Pancreas (tissue), 10 donors: ENCODE measurements at regions not wholly inside any gene's neighbourhood (a gene's known extent, or its start where the extent isn't known, plus 50 kb on each side); places are given as distances from the start of the nearest gene placed in this dataset.

Experiments
- ATAC-seq, 4 donors: fragments of 200-7000 bp; cut with Tn5 transposase; one replicate each; pipeline versions ENCODE4 v1.8.0 to v1.9.1; 2020; ENCODE audit warnings: mild to moderate bottlenecking in 4 of 4, moderate library complexity in 4 of 4
- DNase-seq, 6 donors: peaks; one replicate each; pipeline ENCODE4 v3.0.0-alpha.2; 2020
- FAIRE-seq: peaks from 2 replicates; lab custom pipeline; 2012; peaks lifted over from hg19 to GRCh38; lab: Jason Lieb, UNC
- H3K27ac ChIP-seq, 4 donors: fragments of 200-600 bp; sonication (generic); 1 replicate in 3 of 4; 2 replicates in 1 of 4; pipeline versions ENCODE4 v1.5.0 to v1.8.0; 2020
- H3K27me3 ChIP-seq, 4 donors: fragments of 200-600 bp; one replicate each; pipeline ENCODE4 v1.8.0; 2021
- H3K36me3 ChIP-seq, 3 donors: fragments of 200-600 bp; sonication (generic) in 1 of 3; one replicate each; pipeline versions ENCODE4 v1.5.0 to v1.8.0; 2020 to 2021
- H3K4me1 ChIP-seq, 3 donors: fragments of 200-600 bp; one replicate each; pipeline ENCODE4 v1.8.0; 2021
- H3K4me3 ChIP-seq, 4 donors: fragments of 200-600 bp; sonication (generic) in 2 of 4; one replicate each; pipeline versions ENCODE4 v1.5.0 to v1.8.0; 2020 to 2021
- H3K9me3 ChIP-seq, 4 donors: fragments of 200-600 bp; one replicate each; pipeline ENCODE4 v1.8.0; 2021
- CTCF ChIP-seq, 4 donors: fragments of 200-600 bp; sonication (generic) in 3 of 4; IDR thresholded peaks; one replicate each; pipeline versions ENCODE4 v1.5.0 to v1.8.0; 2021; ENCODE audit warnings: antibody characterized with exemption in 4 of 4
- WGBS, 2 donors: extraction: QIAGEN DNeasy Blood & Tissue Kit; methylation state at CpG; one replicate each; pipeline ENCODE4 v1.1.7; 2013; 5-methylcytosine and 5-hydroxymethylcytosine counted together
- intact Hi-C, 3 donors: fragments of 100-400 bp; cut with DNase I; formaldehyde crosslinking; loops; one replicate each; pipeline versions ENCODE4 v1.11.1 to v1.14.2; 2022
- donor health status: healthy with polysubstance abuse.
- donor health status: DM: no; HTN: no; CAD: no; lungs with moderate emphysema.
- donor health status: DM: no; HTN: no; CAD: no.
- donor health status: control.
- donor health status: control.
- donor health status: Bipolar disorder and iron deficiency.
- donor health status: DM: yes; HTN: yes; CAD: no.
- donor health status: DM: no; HTN: no; CAD: no.
- donor health status: DM: no; HTN: no; CAD: no.
- donor health status: DM: yes; HTN: yes; CAD: no.

- H3K27me3 ChIP-seq: no peaks in the 10 kb centered on the region
- H3K4me1 ChIP-seq: no peaks in the 10 kb centered on the region
- FAIRE-seq (no peak), DNase-seq (no peak), ATAC-seq (no peak)
- TF ChIP-seq CTCF (IDR thresholded peaks at IDR 0.05): no peak
- H3K9me3 ChIP-seq: no peaks in the 10 kb centered on the region
- no peak overlapping the region for H3K4me3 ChIP-seq
- no peak overlapping the region for H3K27ac ChIP-seq
- intact Hi-C loops: no loop called here
- no peaks in the 10 kb centered on the region for H3K36me3 ChIP-seq
- 76 to 83% methylated on average over 7 of the region's 7 CpGs for WGBS, 2 donors
Observed at GRCh38 chr15:72915843-72916242, 132.3 kb upstream of the ADPGK start.

DNA sequence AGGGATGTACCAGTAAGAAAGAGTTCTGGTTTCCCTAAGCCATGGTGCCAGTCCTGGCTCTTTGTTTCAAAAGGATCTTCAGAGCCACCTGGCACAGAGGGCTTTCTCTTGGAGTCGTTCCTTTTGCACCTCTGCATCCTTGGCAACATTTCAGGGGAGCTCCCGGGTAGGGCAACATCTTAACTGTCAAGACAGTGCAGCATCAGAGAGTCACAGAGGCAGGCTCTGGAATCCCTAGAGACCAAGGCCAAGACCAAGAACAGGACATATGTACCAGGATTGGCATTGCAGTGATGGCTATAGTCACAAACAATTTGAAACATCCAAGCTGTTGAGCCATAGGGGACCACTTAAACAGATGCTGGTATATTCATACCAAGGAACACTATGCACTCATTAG, 129.4 kb upstream of the ADPGK start:
- intact Hi-C loops: no loop called here
- FAIRE-seq (no peak), DNase-seq (no peak), ATAC-seq (no peak)
- Histone ChIP-seq H3K27me3 (no peaks in the 10 kb centered on the region), H3K4me3 (no peak overlapping the region), H3K9me3 (no peaks in the 10 kb centered on the region), H3K27ac (no peak overlapping the region), H3K36me3 (no peaks in the 10 kb centered on the region), H3K4me1 (no peaks in the 10 kb centered on the region)
- TF ChIP-seq CTCF (IDR thresholded peaks at IDR 0.05): no peak
- WGBS, 2 donors: 59 to 63% methylated on average over 2 of the region's 2 CpGs

GRCh38 chr15:72912121-72912520, 128.6 kb upstream of the ADPGK start:
- no peak for TF ChIP-seq CTCF (IDR thresholded peaks at IDR 0.05)
- no peak for FAIRE-seq
- Histone ChIP-seq H3K27me3 (no peaks in the 10 kb centered on the region), H3K4me1 (no peaks in the 10 kb centered on the region), H3K9me3 (no peaks in the 10 kb centered on the region), H3K27ac (no peak overlapping the region), H3K4me3 (no peak overlapping the region), H3K36me3 (no peaks in the 10 kb centered on the region)
- intact Hi-C loops: no loop called here
- no peak for ATAC-seq
- DNase-seq: no peak
- 45 to 56% methylated on average over 4 of the region's 4 CpGs for WGBS, 2 donors

GRCh38 chr15:72911626-72912025, 128.1 kb upstream of the ADPGK start:
- Histone ChIP-seq H3K9me3 (no peaks in the 10 kb centered on the region), H3K4me3 (no peak overlapping the region), H3K27me3 (no peaks in the 10 kb centered on the region), H3K36me3 (no peaks in the 10 kb centered on the region), H3K4me1 (no peaks in the 10 kb centered on the region), H3K27ac (no peak overlapping the region)
- intact Hi-C loops: no loop called here
- no peak for DNase-seq
- no peak for ATAC-seq
- WGBS, 2 donors: 90 to 94% methylated on average over 1 of the region's 1 CpG
- no peak for TF ChIP-seq CTCF (IDR thresholded peaks at IDR 0.05)
- FAIRE-seq: no peak

DNA sequence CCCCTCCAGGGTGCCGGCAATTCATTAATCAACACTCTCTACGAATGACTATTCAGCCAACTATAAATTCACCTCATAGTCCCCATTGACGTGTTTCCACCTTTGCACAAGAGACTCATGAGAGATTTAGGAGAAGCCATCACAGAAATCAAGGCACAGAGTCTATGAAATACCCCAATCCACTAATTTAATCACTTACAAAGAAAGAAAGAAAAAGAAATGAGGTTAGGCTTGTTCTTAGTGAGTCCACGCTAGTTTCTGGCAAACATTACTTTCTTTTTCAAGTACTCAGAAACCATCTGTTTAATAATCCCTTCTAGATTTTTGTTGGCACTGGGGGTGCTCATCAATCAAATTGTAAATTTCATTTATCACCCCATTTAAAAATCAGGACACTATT, 125.2 kb upstream of the ADPGK start:
- DNase-seq (no peak), ATAC-seq (no peak), FAIRE-seq (no peak)
- Histone ChIP-seq H3K4me1 (no peaks in the 10 kb centered on the region), H3K9me3 (no peaks in the 10 kb centered on the region), H3K36me3 (no peaks in the 10 kb centered on the region), H3K27ac (no peak overlapping the region), H3K27me3 (no peaks in the 10 kb centered on the region), H3K4me3 (no peak overlapping the region)
- intact Hi-C loops: no loop called here
- no peak for TF ChIP-seq CTCF (IDR thresholded peaks at IDR 0.05)
- 71 to 79% methylated on average over 4 of the region's 4 CpGs for WGBS, 2 donors
